ENCODE measurements at regions not wholly inside any gene's neighbourhood (a gene's known extent, or its start where the extent isn't known, plus 50 kb on each side); places are given as distances from the start of the nearest gene placed in this dataset.
"Not testable (repeated sequence)": the region's sequence is repeated elsewhere in the genome, so short reads cannot be mapped to it uniquely, and the experiment has no call there.

DNA sequence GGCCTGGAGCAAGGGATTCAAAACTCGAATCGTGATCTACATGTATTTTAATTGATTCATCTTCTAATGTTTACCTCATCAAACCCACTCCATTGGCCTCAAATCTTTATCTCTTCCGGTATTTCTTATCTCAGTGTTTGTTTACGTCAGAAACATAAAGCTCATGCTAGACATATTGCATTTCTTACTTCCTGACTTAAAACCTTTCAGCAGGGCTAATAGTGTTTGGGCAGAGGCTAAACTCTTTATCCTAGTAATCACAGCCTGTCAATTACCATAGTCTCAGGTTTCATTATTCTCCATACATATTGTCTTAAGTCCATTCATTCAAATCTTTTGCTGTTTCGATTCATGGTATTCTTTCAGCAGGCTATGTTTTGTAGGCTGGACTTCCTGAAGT lies 81.3 kb upstream of the AGR3 start:
- intact Hi-C loops (cut with DNase I; ENCODE audit: low total_unique reads): no loop called here

GRCh38 chr7:16965697-16966096 lies 83.9 kb upstream of the AGR3 start:
- H3K4me1 ChIP-seq; H3K27ac ChIP-seq; H3K4me3 ChIP-seq; intact Hi-C loops (cut with DNase I; ENCODE audit: low total_unique reads); H3K36me3 ChIP-seq; H3K27me3 ChIP-seq; DNase-seq; H3K9me3 ChIP-seq: not testable (repeated sequence)

More for the DNA sequence above, 81.3 kb upstream of the AGR3 start:
- Histone ChIP-seq H3K27me3 (no peaks in the 10 kb centered on the region), H3K9me3 (no peaks in the 10 kb centered on the region), H3K27ac (no peak overlapping the region), H3K4me1 (peaks cover 0 to 7% of the 10 kb centered on the region in 2 donors), H3K36me3 (no peaks in the 10 kb centered on the region), H3K4me3 (no peak overlapping the region)
- no peak for TF ChIP-seq POLR2A (IDR thresholded peaks at IDR 0.05)
- no peak for TF ChIP-seq CTCF (IDR thresholded peaks at IDR 0.05)
- DNase-seq: no peak

GRCh38 chr7:16967300-16967811 lies 85.6 kb upstream of the AGR3 start:
- Histone ChIP-seq H3K4me1 (peaks cover 0 to 7% of the 10 kb centered on the region in 2 donors), H3K27ac (peak overlapping the region in 1 of 2 donors; percentile 62), H3K9me3 (no peaks in the 10 kb centered on the region), H3K36me3 (no peaks in the 10 kb centered on the region), H3K4me3 (no peak overlapping the region), H3K27me3 (no peaks in the 10 kb centered on the region)
- DNase-seq: no peak
- intact Hi-C loops (cut with DNase I; ENCODE audit: low total_unique reads): no loop called here
- TF ChIP-seq CTCF (IDR thresholded peaks at IDR 0.05) (no peak), POLR2A (IDR thresholded peaks at IDR 0.05) (no peak)

- intact Hi-C loops (cut with DNase I; ENCODE audit: low total_unique reads): no loop called here
- Histone ChIP-seq H3K4me3 (no peak overlapping the region), H3K9me3 (no peaks in the 10 kb centered on the region), H3K27ac (no peak overlapping the region), H3K27me3 (no peaks in the 10 kb centered on the region), H3K36me3 (no peaks in the 10 kb centered on the region), H3K4me1 (peaks cover 0 to 7% of the 10 kb centered on the region in 2 donors)
- TF ChIP-seq CTCF (IDR thresholded peaks at IDR 0.05): no peak
- no peak for TF ChIP-seq POLR2A (IDR thresholded peaks at IDR 0.05)
- DNase-seq: no peak
Observed at GRCh38 chr7:16970732-16971482, 89.1 kb upstream of the AGR3 start.

DNA sequence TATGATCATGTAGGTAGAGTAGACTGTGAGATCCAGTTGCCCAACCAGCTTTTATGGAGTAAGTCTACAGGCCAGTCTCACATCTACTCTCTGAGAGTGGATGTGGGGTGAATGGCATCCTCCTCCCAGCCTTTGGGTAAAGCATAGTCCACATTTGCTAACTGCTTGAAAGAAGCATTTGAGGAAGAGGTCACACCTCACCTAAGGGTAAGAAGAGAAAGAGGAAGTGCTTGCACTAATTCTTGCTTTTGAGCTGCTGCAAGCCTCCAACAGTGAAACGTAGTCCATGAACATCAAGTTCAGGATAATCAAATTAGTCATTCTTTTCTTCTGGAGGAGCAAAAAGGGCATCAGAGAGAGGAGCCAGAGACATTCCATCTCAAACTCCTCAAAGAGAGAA lies 93.9 kb upstream of the AGR3 start:
- TF ChIP-seq POLR2A (IDR thresholded peaks at IDR 0.05) (no peak), CTCF (IDR thresholded peaks at IDR 0.05) (no peak)
- DNase-seq: no peak
- intact Hi-C loops (cut with DNase I; ENCODE audit: low total_unique reads): no loop called here
- no peaks in the 10 kb centered on the region for H3K9me3 ChIP-seq
- no peak overlapping the region for H3K4me3 ChIP-seq
- no peak overlapping the region for H3K27ac ChIP-seq
- no peaks in the 10 kb centered on the region for H3K27me3 ChIP-seq
- no peaks in the 10 kb centered on the region for H3K36me3 ChIP-seq
- H3K4me1 ChIP-seq: no peaks in the 10 kb centered on the region

Data from uterus (tissue), 3 donors.